ENCODE measurements at regions not wholly inside any gene's neighbourhood (a gene's known extent, or its start where the extent isn't known, plus 50 kb on each side); places are given as distances from the start of the nearest gene placed in this dataset.
"Not testable (repeated sequence)": the region's sequence is repeated elsewhere in the genome, so short reads cannot be mapped to it uniquely, and the experiment has no call there.

GRCh38 chr18:57947117-57947516, 96.9 kb upstream of the NEDD4L start:
- Histone ChIP-seq H3K4me3 (ENCODE audit: low read length in 2 of 2) (no peak overlapping the region), H3K36me3 (ENCODE audit: control insufficient read depth in 2 of 2, insufficient read depth in 2 of 2, low read length in 1 of 2) (no peaks in the 10 kb centered on the region), H3K27me3 (ENCODE audit: control insufficient read depth in 2 of 2, insufficient read depth in 1 of 2, low read length in 1 of 2) (no peaks in the 10 kb centered on the region), H3K4me1 (ENCODE audit: control insufficient read depth in 2 of 2, insufficient read depth in 2 of 2, low read length in 2 of 2) (no peaks in the 10 kb centered on the region), H3K9me3 (ENCODE audit: control insufficient read depth in 2 of 2, insufficient read depth in 1 of 2, low read length in 1 of 2) (no peaks in the 10 kb centered on the region), H3K27ac (ENCODE audit: low read depth in 1 of 2, low read length in 1 of 2) (no peak overlapping the region)
- 95% methylated on average over 3 of the region's 3 CpGs for WGBS
- DNase-seq (ENCODE audit: low read depth in 6 of 9, low spot score in 9 of 9), result no peak

DNA sequence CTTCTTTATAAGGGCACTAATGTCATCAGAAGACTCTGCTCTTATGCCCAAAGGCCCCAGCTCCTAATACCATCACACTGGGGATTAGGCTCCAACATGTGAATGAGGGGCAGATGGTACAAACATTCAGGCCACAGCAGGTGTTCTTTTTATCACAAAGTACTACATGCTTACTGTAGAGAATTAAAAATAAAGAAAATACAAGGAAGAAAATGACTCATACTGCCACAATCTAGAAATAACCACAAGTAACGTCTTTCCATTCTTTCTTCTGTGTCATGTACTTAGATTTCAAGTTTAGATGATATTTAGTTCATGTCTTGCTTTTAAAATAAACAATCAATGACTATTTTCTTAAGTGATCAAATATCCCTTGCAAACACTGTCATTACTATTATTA, 100.3 kb upstream of the NEDD4L start:
- Histone ChIP-seq H3K27me3 (ENCODE audit: control insufficient read depth in 2 of 2, insufficient read depth in 1 of 2, low read length in 1 of 2) (peaks cover 0 to 2% of the 10 kb centered on the region in 2 donors), H3K36me3 (ENCODE audit: control insufficient read depth in 2 of 2, insufficient read depth in 2 of 2, low read length in 1 of 2) (no peaks in the 10 kb centered on the region), H3K4me3 (ENCODE audit: low read length in 2 of 2) (no peak overlapping the region), H3K4me1 (ENCODE audit: control insufficient read depth in 2 of 2, insufficient read depth in 2 of 2, low read length in 2 of 2) (no peaks in the 10 kb centered on the region), H3K27ac (ENCODE audit: low read depth in 1 of 2, low read length in 1 of 2) (no peak overlapping the region), H3K9me3 (ENCODE audit: control insufficient read depth in 2 of 2, insufficient read depth in 1 of 2, low read length in 1 of 2) (no peaks in the 10 kb centered on the region)
- no peak for DNase-seq (ENCODE audit: low read depth in 6 of 9, low spot score in 9 of 9)
- WGBS, result 76% methylated on average over 1 of the region's 1 CpG

GRCh38 chr18:57942493-57942892, 101.5 kb upstream of the NEDD4L start:
- no peak for DNase-seq (ENCODE audit: low read depth in 6 of 9, low spot score in 9 of 9)
- Histone ChIP-seq H3K9me3 (ENCODE audit: control insufficient read depth in 2 of 2, insufficient read depth in 1 of 2, low read length in 1 of 2) (no peaks in the 10 kb centered on the region), H3K4me3 (ENCODE audit: low read length in 2 of 2) (no peak overlapping the region), H3K36me3 (ENCODE audit: control insufficient read depth in 2 of 2, insufficient read depth in 2 of 2, low read length in 1 of 2) (no peaks in the 10 kb centered on the region), H3K27ac (ENCODE audit: low read depth in 1 of 2, low read length in 1 of 2) (no peak overlapping the region), H3K27me3 (ENCODE audit: control insufficient read depth in 2 of 2, insufficient read depth in 1 of 2, low read length in 1 of 2) (peaks cover 0 to 2% of the 10 kb centered on the region in 2 donors), H3K4me1 (ENCODE audit: control insufficient read depth in 2 of 2, insufficient read depth in 2 of 2, low read length in 2 of 2) (no peaks in the 10 kb centered on the region)
- 95% methylated on average over 1 of the region's 1 CpG for WGBS

DNA sequence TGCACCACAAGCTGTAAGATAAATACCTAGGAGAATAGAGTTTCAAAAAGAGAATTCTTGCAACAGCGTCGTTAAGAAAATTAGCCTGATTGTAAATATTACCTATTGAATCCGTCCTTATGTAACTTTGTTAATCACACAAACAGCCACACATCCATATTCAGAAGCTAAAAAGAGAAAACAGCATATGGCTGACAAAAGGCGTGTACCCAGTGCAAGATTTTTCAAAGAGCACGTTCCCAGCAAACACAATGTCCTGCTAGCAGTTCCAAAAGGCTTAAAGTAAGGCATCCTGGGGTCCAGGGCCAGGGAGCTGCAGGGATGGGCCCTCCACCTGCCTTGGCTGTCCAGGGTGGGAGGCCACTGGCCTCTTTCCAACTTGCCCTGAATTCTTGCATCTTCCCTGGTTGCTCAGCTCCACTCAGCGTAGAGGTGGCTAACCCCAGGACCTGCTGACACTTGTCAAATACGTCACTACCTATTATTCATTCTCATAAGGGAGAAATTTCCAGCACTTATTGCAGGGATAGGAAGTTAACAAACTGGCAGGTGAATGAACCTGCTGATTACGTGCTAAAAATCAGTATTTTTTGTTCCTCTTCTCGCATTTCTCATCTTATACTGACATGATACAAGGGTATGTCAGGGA, 102.1 kb upstream of the NEDD4L start:
- 90% methylated on average over 9 of the region's 9 CpGs for WGBS
- H3K4me3 ChIP-seq (ENCODE audit: low read length in 2 of 2), result no peak overlapping the region
- DNase-seq (ENCODE audit: low read depth in 6 of 9, low spot score in 9 of 9), result no peak
- no peak overlapping the region for H3K27ac ChIP-seq (ENCODE audit: low read depth in 1 of 2, low read length in 1 of 2)
- peaks cover 0 to 2% of the 10 kb centered on the region in 2 donors for H3K27me3 ChIP-seq (ENCODE audit: control insufficient read depth in 2 of 2, insufficient read depth in 1 of 2, low read length in 1 of 2)
- H3K9me3 ChIP-seq (ENCODE audit: control insufficient read depth in 2 of 2, insufficient read depth in 1 of 2, low read length in 1 of 2), result no peaks in the 10 kb centered on the region
- H3K4me1 ChIP-seq (ENCODE audit: control insufficient read depth in 2 of 2, insufficient read depth in 2 of 2, low read length in 2 of 2), result no peaks in the 10 kb centered on the region
- no peaks in the 10 kb centered on the region for H3K36me3 ChIP-seq (ENCODE audit: control insufficient read depth in 2 of 2, insufficient read depth in 2 of 2, low read length in 1 of 2)

GRCh38 chr18:57940166-57940660, 103.8 kb upstream of the NEDD4L start:
- Histone ChIP-seq H3K27ac (ENCODE audit: low read depth in 1 of 2, low read length in 1 of 2) (no peak overlapping the region), H3K4me1 (ENCODE audit: control insufficient read depth in 2 of 2, insufficient read depth in 2 of 2, low read length in 2 of 2) (no peaks in the 10 kb centered on the region), H3K9me3 (ENCODE audit: control insufficient read depth in 2 of 2, insufficient read depth in 1 of 2, low read length in 1 of 2) (no peaks in the 10 kb centered on the region), H3K27me3 (ENCODE audit: control insufficient read depth in 2 of 2, insufficient read depth in 1 of 2, low read length in 1 of 2) (peaks cover 0 to 2% of the 10 kb centered on the region in 2 donors), H3K4me3 (ENCODE audit: low read length in 2 of 2) (no peak overlapping the region), H3K36me3 (ENCODE audit: control insufficient read depth in 2 of 2, insufficient read depth in 2 of 2, low read length in 1 of 2) (no peaks in the 10 kb centered on the region)
- no peak for DNase-seq (ENCODE audit: low read depth in 6 of 9, low spot score in 9 of 9)
- WGBS, result 95% methylated on average over 5 of the region's 5 CpGs

DNA sequence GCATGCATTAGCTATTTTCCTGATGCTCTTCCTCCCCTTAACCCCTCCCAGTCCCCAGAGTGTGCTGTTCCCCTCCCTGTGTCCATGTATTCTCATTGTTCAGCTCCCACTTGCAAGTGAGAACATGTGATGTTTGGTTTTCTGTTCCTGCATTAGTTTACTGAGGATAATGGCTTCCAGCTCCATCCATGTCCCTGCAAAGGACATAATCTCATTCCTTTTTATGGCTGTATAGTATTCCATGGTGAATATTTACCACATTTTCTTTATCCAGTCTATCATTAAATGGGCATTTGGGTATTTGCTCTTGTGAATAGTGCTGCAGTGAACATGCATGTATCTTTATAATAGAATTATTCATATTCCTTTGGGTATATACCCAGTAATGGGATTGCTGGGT, 109.7 kb upstream of the NEDD4L start:
- not testable (repeated sequence) for H3K4me3 ChIP-seq (ENCODE audit: low read length in 2 of 2); DNase-seq (ENCODE audit: low read depth in 6 of 9, low spot score in 9 of 9); H3K27ac ChIP-seq (ENCODE audit: low read depth in 1 of 2, low read length in 1 of 2); H3K36me3 ChIP-seq (ENCODE audit: control insufficient read depth in 2 of 2, insufficient read depth in 2 of 2, low read length in 1 of 2); H3K9me3 ChIP-seq (ENCODE audit: control insufficient read depth in 2 of 2, insufficient read depth in 1 of 2, low read length in 1 of 2); H3K4me1 ChIP-seq (ENCODE audit: control insufficient read depth in 2 of 2, insufficient read depth in 2 of 2, low read length in 2 of 2); H3K27me3 ChIP-seq (ENCODE audit: control insufficient read depth in 2 of 2, insufficient read depth in 1 of 2, low read length in 1 of 2)

- 8% methylated on average over 1 of the region's 1 CpG for WGBS
- H3K27me3 ChIP-seq (ENCODE audit: control insufficient read depth in 2 of 2, insufficient read depth in 1 of 2, low read length in 1 of 2), result no peaks in the 10 kb centered on the region
- DNase-seq (ENCODE audit: low read depth in 6 of 9, low spot score in 9 of 9), result no peak
- H3K36me3 ChIP-seq (ENCODE audit: control insufficient read depth in 2 of 2, insufficient read depth in 2 of 2, low read length in 1 of 2), result no peaks in the 10 kb centered on the region
- no peaks in the 10 kb centered on the region for H3K4me1 ChIP-seq (ENCODE audit: control insufficient read depth in 2 of 2, insufficient read depth in 2 of 2, low read length in 2 of 2)
- H3K9me3 ChIP-seq (ENCODE audit: control insufficient read depth in 2 of 2, insufficient read depth in 1 of 2, low read length in 1 of 2), result no peaks in the 10 kb centered on the region
- H3K4me3 ChIP-seq (ENCODE audit: low read length in 2 of 2), result no peak overlapping the region
- no peak overlapping the region for H3K27ac ChIP-seq (ENCODE audit: low read depth in 1 of 2, low read length in 1 of 2)
These were observed 113.0 kb upstream of the NEDD4L start for GRCh38 chr18:57931038-57931437.

- no peak overlapping the region for H3K4me3 ChIP-seq (ENCODE audit: low read length in 2 of 2)
- WGBS, result 82% methylated on average over 6 of the region's 6 CpGs
- no peaks in the 10 kb centered on the region for H3K4me1 ChIP-seq (ENCODE audit: control insufficient read depth in 2 of 2, insufficient read depth in 2 of 2, low read length in 2 of 2)
- DNase-seq (ENCODE audit: low read depth in 6 of 9, low spot score in 9 of 9), result no peak
- no peaks in the 10 kb centered on the region for H3K36me3 ChIP-seq (ENCODE audit: control insufficient read depth in 2 of 2, insufficient read depth in 2 of 2, low read length in 1 of 2)
- H3K27ac ChIP-seq (ENCODE audit: low read depth in 1 of 2, low read length in 1 of 2), result no peak overlapping the region
- no peaks in the 10 kb centered on the region for H3K27me3 ChIP-seq (ENCODE audit: control insufficient read depth in 2 of 2, insufficient read depth in 1 of 2, low read length in 1 of 2)
- H3K9me3 ChIP-seq (ENCODE audit: control insufficient read depth in 2 of 2, insufficient read depth in 1 of 2, low read length in 1 of 2), result no peaks in the 10 kb centered on the region
These were observed 113.5 kb upstream of the NEDD4L start for GRCh38 chr18:57930476-57930875.

DNA sequence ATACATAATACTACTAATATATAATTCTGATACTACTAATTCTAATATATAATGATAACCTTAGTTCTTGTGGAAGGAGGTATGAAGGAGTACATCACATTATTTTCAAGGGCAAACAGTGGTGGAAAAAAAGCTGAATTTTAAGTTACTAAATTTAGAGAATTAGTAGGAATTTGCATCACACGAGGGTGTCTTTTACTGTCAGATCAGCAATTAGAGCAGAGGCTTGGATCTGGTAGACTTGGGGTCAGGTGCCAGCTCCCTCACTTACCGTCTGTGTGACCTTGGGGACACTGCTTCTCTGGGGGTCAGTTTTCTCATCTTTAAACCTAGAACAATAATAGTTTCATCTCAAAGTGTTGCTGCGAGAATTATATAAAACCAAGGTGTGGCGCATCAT, 114.1 kb upstream of the NEDD4L start:
- no peaks in the 10 kb centered on the region for H3K27me3 ChIP-seq (ENCODE audit: control insufficient read depth in 2 of 2, insufficient read depth in 1 of 2, low read length in 1 of 2)

More for the DNA sequence above, 114.1 kb upstream of the NEDD4L start:
- no peak for DNase-seq (ENCODE audit: low read depth in 6 of 9, low spot score in 9 of 9)
- Histone ChIP-seq H3K36me3 (ENCODE audit: control insufficient read depth in 2 of 2, insufficient read depth in 2 of 2, low read length in 1 of 2) (no peaks in the 10 kb centered on the region), H3K4me3 (ENCODE audit: low read length in 2 of 2) (no peak overlapping the region), H3K9me3 (ENCODE audit: control insufficient read depth in 2 of 2, insufficient read depth in 1 of 2, low read length in 1 of 2) (no peaks in the 10 kb centered on the region), H3K27ac (ENCODE audit: low read depth in 1 of 2, low read length in 1 of 2) (no peak overlapping the region), H3K4me1 (ENCODE audit: control insufficient read depth in 2 of 2, insufficient read depth in 2 of 2, low read length in 2 of 2) (no peaks in the 10 kb centered on the region)
- 97% methylated on average over 4 of the region's 4 CpGs for WGBS
